ENCODE measurements at regions not wholly inside any gene's neighbourhood (a gene's known extent, or its start where the extent isn't known, plus 50 kb on each side); places are given as distances from the start of the nearest gene placed in this dataset.

DNA sequence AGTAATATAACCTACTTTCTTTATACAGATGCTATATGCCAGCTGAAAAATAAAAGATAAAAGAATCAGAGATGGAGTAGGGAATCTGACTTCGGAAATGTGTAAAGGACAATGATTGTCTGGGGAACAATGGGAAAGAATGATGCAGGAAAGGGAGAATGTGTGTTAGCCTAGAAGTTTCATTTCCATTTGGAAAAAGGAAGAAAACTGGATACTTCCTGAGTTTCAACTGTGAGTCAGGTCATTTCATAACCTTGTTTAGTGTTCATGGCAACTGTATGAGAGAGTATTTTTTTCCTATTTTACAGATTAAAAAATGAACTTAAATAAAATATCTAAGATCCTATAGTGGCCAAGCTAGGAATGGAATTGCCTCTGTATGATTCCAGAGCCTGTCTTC is 261.3 kb upstream of the NECTIN3 start:
- DNase-seq (ENCODE audit: low spot score): no peak
- Mint-ChIP-seq H3K27me3 (ENCODE audit: low read depth) (no peaks in the 10 kb centered on the region), H3K27ac (no peak overlapping the region), H3K4me1 (peaks cover 4% of the 10 kb centered on the region), H3K9me3 (no peaks in the 10 kb centered on the region), H3K4me3 (no peak overlapping the region), H3K36me3 (no peaks in the 10 kb centered on the region)
- no peak for ATAC-seq
- POLR2A ChIA-PET: no interaction called here
- no peak for TF ChIP-seq RORB (CRISPR knock-in tag; IDR thresholded peaks at IDR 0.05)
- CTCF ChIA-PET: no interaction called here

DNA sequence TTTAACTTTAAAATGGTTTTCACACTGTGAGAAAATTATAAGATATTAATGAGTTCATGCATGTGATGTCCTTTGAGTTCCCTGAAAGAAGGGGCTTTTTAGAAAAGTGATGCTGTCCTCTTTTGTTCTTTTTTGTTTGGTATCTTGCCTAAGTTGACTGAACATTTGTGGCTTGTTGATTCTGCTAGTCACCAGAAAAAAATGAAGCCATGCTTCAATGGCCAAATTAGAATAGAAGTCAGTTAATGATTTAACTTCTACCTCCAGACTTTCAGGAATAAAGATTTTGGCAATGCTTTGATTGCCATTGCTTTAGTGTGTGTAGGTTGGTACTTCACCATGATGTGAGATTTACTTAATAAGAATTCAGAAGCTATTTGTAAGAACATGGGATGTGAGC is 260.6 kb upstream of the NECTIN3 start:
- no peak overlapping the region for H3K27ac Mint-ChIP-seq
- H3K4me3 Mint-ChIP-seq: no peak overlapping the region
- ATAC-seq: no peak
- DNase-seq (ENCODE audit: low spot score): no peak
- H3K9me3 Mint-ChIP-seq: no peaks in the 10 kb centered on the region
- H3K27me3 Mint-ChIP-seq (ENCODE audit: low read depth): no peaks in the 10 kb centered on the region
- TF ChIP-seq, protein P1, sequence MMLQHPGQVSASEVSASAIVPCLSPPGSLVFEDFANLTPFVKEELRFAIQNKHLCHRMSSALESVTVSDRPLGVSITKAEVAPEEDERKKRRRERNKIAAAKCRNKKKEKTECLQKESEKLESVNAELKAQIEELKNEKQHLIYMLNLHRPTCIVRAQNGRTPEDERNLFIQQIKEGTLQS (CRISPR knock-in tag; conservative IDR thresholded peaks at IDR 0.05): no peak
- TF ChIP-seq CREB1 (CRISPR knock-in tag; IDR thresholded peaks at IDR 0.05) (no peak), TP53 (CRISPR knock-in tag; IDR thresholded peaks at IDR 0.05) (no peak), TCF7 (CRISPR knock-in tag; IDR thresholded peaks at IDR 0.05; ENCODE audit: low read depth) (no peak)
- TF ChIP-seq, protein P2, sequence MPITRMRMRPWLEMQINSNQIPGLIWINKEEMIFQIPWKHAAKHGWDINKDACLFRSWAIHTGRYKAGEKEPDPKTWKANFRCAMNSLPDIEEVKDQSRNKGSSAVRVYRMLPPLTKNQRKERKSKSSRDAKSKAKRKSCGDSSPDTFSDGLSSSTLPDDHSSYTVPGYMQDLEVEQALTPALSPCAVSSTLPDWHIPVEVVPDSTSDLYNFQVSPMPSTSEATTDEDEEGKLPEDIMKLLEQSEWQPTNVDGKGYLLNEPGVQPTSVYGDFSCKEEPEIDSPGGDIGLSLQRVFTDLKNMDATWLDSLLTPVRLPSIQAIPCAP (CRISPR knock-in tag; IDR thresholded peaks at IDR 0.05): no peak
- TF ChIP-seq, protein P3, sequence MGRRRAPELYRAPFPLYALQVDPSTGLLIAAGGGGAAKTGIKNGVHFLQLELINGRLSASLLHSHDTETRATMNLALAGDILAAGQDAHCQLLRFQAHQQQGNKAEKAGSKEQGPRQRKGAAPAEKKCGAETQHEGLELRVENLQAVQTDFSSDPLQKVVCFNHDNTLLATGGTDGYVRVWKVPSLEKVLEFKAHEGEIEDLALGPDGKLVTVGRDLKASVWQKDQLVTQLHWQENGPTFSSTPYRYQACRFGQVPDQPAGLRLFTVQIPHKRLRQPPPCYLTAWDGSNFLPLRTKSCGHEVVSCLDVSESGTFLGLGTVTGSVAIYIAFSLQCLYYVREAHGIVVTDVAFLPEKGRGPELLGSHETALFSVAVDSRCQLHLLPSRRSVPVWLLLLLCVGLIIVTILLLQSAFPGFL (CRISPR knock-in tag; IDR thresholded peaks at IDR 0.05; ENCODE audit: borderline replicate concordance): no peak
- TF ChIP-seq, protein P4, sequence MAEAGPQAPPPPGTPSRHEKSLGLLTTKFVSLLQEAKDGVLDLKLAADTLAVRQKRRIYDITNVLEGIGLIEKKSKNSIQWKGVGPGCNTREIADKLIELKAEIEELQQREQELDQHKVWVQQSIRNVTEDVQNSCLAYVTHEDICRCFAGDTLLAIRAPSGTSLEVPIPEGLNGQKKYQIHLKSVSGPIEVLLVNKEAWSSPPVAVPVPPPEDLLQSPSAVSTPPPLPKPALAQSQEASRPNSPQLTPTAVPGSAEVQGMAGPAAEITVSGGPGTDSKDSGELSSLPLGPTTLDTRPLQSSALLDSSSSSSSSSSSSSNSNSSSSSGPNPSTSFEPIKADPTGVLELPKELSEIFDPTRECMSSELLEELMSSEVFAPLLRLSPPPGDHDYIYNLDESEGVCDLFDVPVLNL (CRISPR knock-in tag; IDR thresholded peaks at IDR 0.05; ENCODE audit: borderline replicate concordance, low read depth): no peak
- POLR2A ChIA-PET: interaction anchor here (1.1 kb wide), 1 partner anchor 46 kb away, joined by 3 read pairs; no protein-coding TSS in a partner anchor
- H3K36me3 Mint-ChIP-seq: no peaks in the 10 kb centered on the region
- peaks cover 4% of the 10 kb centered on the region for H3K4me1 Mint-ChIP-seq
- CTCF ChIA-PET: no interaction called here

DNA sequence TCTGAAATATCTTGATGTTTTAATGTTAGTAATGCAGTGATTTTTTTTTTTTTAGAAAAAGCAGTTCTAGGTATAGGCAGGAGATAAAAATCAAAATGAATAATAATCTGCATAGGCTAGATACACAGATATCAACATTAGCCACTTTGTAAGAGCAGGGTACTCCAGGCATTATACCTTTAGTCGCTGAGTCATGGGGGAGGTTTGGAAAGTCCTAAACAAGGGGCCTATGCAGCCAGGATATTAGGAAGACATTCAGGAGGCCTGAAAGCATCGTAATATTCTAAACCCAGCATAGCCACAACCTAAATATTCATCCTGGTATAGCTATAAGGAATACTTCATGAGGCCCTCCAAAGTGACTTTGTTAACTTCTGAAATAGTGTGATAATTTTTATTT is 258.1 kb upstream of the NECTIN3 start:
- ChIA-PET POLR2A (no interaction called here), CTCF (no interaction called here)
- H3K36me3 Mint-ChIP-seq: no peaks in the 10 kb centered on the region
- H3K4me1 Mint-ChIP-seq: peaks cover 4% of the 10 kb centered on the region
- DNase-seq (ENCODE audit: low spot score): no peak
- no peaks in the 10 kb centered on the region for H3K9me3 Mint-ChIP-seq
- no peak overlapping the region for H3K27ac Mint-ChIP-seq
- no peak for ATAC-seq
- no peak overlapping the region for H3K4me3 Mint-ChIP-seq
- no peaks in the 10 kb centered on the region for H3K27me3 Mint-ChIP-seq (ENCODE audit: low read depth)
- TF ChIP-seq, protein P5, sequence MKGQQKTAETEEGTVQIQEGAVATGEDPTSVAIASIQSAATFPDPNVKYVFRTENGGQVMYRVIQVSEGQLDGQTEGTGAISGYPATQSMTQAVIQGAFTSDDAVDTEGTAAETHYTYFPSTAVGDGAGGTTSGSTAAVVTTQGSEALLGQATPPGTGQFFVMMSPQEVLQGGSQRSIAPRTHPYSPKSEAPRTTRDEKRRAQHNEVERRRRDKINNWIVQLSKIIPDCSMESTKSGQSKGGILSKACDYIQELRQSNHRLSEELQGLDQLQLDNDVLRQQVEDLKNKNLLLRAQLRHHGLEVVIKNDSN (CRISPR knock-in tag; IDR thresholded peaks at IDR 0.05): no peak
- TF ChIP-seq NFATC4 (CRISPR knock-in tag; IDR thresholded peaks at IDR 0.05) (no peak), ZNF263 (CRISPR knock-in tag; IDR thresholded peaks at IDR 0.05; ENCODE audit: low read depth) (no peak)
- TF ChIP-seq, protein P6, sequence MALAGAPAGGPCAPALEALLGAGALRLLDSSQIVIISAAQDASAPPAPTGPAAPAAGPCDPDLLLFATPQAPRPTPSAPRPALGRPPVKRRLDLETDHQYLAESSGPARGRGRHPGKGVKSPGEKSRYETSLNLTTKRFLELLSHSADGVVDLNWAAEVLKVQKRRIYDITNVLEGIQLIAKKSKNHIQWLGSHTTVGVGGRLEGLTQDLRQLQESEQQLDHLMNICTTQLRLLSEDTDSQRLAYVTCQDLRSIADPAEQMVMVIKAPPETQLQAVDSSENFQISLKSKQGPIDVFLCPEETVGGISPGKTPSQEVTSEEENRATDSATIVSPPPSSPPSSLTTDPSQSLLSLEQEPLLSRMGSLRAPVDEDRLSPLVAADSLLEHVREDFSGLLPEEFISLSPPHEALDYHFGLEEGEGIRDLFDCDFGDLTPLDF (CRISPR knock-in tag; IDR thresholded peaks at IDR 0.05): no peak

DNA sequence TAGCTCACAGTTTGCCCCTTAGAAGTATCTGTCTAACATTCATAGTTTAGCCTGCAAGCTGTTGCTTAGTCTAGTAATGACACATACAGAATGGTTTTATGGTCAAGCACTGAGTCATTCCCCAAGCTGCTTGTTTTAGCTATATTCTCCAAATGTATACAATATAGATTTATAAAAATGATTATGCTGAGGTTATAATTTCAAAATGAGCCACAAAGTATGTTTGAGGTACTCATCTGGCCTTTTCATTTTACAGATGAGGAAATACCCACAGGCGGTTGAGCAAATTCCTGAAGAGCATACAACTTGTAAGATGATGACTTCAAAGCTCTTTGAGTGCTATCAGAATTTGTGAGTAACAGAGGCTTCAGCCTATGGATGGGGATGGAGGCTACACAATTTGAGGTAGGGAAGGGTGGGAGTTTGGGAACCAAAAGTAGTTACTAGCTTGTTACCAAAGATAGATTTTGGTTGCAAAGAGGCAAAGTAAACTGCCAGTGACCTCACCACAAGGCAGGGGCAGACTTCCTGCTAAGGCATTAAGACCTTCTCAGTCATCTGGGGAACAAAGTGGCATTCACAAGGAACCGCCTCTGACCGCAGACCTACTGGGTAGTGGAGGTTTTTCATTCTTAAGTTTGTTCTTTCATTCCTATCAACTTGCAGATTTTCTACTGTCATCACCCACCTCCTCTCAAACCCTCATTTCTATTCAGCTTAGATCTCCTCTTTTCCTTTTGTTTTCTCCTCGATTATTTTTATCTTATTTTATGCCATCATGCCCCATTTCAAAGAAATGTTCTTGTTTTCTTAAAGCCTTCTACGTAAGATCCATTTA is 257.2 kb upstream of the NECTIN3 start:
- no peak for DNase-seq (ENCODE audit: low spot score)
- H3K4me3 Mint-ChIP-seq: no peak overlapping the region
- no peaks in the 10 kb centered on the region for H3K9me3 Mint-ChIP-seq
- peaks cover 4% of the 10 kb centered on the region for H3K4me1 Mint-ChIP-seq
- H3K27ac Mint-ChIP-seq: no peak overlapping the region
- H3K36me3 Mint-ChIP-seq: no peaks in the 10 kb centered on the region
- POLR2A ChIA-PET: interaction anchor here (0.6 kb wide), 1 partner anchor 1015 kb away, joined by 7 read pairs; no protein-coding TSS in a partner anchor
- CTCF ChIA-PET: no interaction called here
- no peaks in the 10 kb centered on the region for H3K27me3 Mint-ChIP-seq (ENCODE audit: low read depth)
- ATAC-seq: no peak
- no peak for TF ChIP-seq ZNF416 (CRISPR knock-in tag; IDR thresholded peaks at IDR 0.05)
- no peak for TF ChIP-seq NR1H2 (CRISPR knock-in tag; IDR thresholded peaks at IDR 0.05)
- no peak for TF ChIP-seq ZNF317 (CRISPR knock-in tag; IDR thresholded peaks at IDR 0.05; ENCODE audit: borderline replicate concordance, low read depth)
- TF ChIP-seq, protein P7, sequence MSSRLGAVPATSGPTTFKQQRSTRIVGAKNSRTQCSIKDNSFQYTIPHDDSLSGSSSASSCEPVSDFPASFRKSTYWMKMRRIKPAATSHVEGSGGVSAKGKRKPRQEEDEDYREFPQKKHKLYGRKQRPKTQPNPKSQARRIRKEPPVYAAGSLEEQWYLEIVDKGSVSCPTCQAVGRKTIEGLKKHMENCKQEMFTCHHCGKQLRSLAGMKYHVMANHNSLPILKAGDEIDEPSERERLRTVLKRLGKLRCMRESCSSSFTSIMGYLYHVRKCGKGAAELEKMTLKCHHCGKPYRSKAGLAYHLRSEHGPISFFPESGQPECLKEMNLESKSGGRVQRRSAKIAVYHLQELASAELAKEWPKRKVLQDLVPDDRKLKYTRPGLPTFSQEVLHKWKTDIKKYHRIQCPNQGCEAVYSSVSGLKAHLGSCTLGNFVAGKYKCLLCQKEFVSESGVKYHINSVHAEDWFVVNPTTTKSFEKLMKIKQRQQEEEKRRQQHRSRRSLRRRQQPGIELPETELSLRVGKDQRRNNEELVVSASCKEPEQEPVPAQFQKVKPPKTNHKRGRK (CRISPR knock-in tag; IDR thresholded peaks at IDR 0.05; ENCODE audit: borderline replicate concordance): no peak
- TF ChIP-seq NFYB (CRISPR knock-in tag; conservative IDR thresholded peaks at IDR 0.05; ENCODE audit: low read depth): no peak
- no peak for TF ChIP-seq JAZF1 (CRISPR knock-in tag; IDR thresholded peaks at IDR 0.05)
- TF ChIP-seq, protein P8, sequence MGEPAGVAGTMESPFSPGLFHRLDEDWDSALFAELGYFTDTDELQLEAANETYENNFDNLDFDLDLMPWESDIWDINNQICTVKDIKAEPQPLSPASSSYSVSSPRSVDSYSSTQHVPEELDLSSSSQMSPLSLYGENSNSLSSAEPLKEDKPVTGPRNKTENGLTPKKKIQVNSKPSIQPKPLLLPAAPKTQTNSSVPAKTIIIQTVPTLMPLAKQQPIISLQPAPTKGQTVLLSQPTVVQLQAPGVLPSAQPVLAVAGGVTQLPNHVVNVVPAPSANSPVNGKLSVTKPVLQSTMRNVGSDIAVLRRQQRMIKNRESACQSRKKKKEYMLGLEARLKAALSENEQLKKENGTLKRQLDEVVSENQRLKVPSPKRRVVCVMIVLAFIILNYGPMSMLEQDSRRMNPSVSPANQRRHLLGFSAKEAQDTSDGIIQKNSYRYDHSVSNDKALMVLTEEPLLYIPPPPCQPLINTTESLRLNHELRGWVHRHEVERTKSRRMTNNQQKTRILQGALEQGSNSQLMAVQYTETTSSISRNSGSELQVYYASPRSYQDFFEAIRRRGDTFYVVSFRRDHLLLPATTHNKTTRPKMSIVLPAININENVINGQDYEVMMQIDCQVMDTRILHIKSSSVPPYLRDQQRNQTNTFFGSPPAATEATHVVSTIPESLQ (CRISPR knock-in tag; IDR thresholded peaks at IDR 0.05): no peak

Measured in WTC11 (cell line).